SK-N-SH (cell line): ENCODE measurements at regions not wholly inside any gene's neighbourhood (a gene's known extent, or its start where the extent isn't known, plus 50 kb on each side); places are given as distances from the start of the nearest gene placed in this dataset.

Experiments used
- CTCF ChIA-PET: fragments of 300-600, 350-600 bp; formaldehyde crosslinking; extraction: SDS; loops from one replicate; lab custom pipeline; 2021; lab: Yijun Ruan, JAX
- POLR2A ChIA-PET: fragments of 350-600 bp; sonication (Branson Sonifier 250); formaldehyde crosslinking; extraction: SDS; loops from one replicate; lab custom pipeline; 2020; ENCODE audit warnings: antibody characterized with exemption, inconsistent platforms; lab: Yijun Ruan, JAX
- DNase-seq: peaks from one replicate; pipeline ENCODE4 v3.0.0; 2012
- H2AFZ ChIP-seq: fragments of 200-600 bp; sonication (generic); 2 replicates; pipeline ENCODE4 v1.8.1; 2016; ENCODE audit warnings: antibody characterized with exemption, mild to moderate bottlenecking, low read depth
- H3F3A ChIP-seq: fragments of 200-600 bp; sonication (generic); replicated peaks from 2 replicates; pipeline ENCODE3; 2016; ENCODE audit warnings: antibody characterized with exemption, mild to moderate bottlenecking; ENCODE audit not compliant: insufficient read depth
- H3K27ac ChIP-seq, 2 experiments: fragments of 200-500 bp in 1 of 2; fragments of 200-600 bp in 1 of 2; sonication (Bioruptor generic) in 1 of 2; sonication (generic), shearing (Covaris generic) in 1 of 2; 2 replicates each; pipeline versions ENCODE4 v1.5.1 to v1.6.1; 2014 to 2016; ENCODE audit warnings: low read depth in 2 of 2, inconsistent platforms in 1 of 2, low read length in 1 of 2, mild to moderate bottlenecking in 1 of 2, mixed read lengths in 1 of 2
- H3K27me3 ChIP-seq: fragments of 200-600 bp; sonication (generic), shearing (Covaris generic); 2 replicates; pipeline ENCODE4 v1.6.1; 2016; ENCODE audit warnings: mixed run types; ENCODE audit not compliant: insufficient read depth
- H3K36me3 ChIP-seq, 2 experiments: fragments of 200-500 bp in 1 of 2; fragments of 200-600 bp in 1 of 2; sonication (Bioruptor generic) in 1 of 2; sonication (generic) in 1 of 2; replicated peaks in 1 of 2; 2 replicates each; pipeline versions ENCODE3 to v1.5.1; 2014 to 2016; ENCODE audit warnings: low read length in 1 of 2, mild to moderate bottlenecking in 1 of 2; ENCODE audit not compliant: insufficient read depth in 2 of 2, control insufficient read depth in 1 of 2
- H3K4me1 ChIP-seq, 2 experiments: fragments of 200-500 bp in 1 of 2; fragments of 200-600 bp in 1 of 2; sonication (Bioruptor generic) in 1 of 2; sonication (generic), shearing (Covaris generic) in 1 of 2; 2 replicates each; pipeline versions ENCODE4 v1.5.1 to v1.6.1; 2014 to 2016; ENCODE audit warnings: low read depth in 1 of 2, low read length in 1 of 2, mixed run types in 1 of 2; ENCODE audit not compliant: insufficient read depth in 2 of 2, control insufficient read depth in 1 of 2
- H3K4me2 ChIP-seq: fragments of 200-600 bp; sonication (generic), shearing (Covaris generic); 2 replicates; pipeline ENCODE4 v1.6.1; 2017; ENCODE audit warnings: mixed run types
- H3K4me3 ChIP-seq, 2 experiments: fragments of 200-500 bp in 1 of 2; fragments of 200-600 bp in 1 of 2; sonication (Bioruptor generic) in 1 of 2; sonication (generic), shearing (Covaris generic) in 1 of 2; 2 replicates each; pipeline versions ENCODE4 v1.5.1 to v1.8.1; 2014 to 2016; ENCODE audit warnings: low read depth in 2 of 2, inconsistent platforms in 1 of 2, low read length in 1 of 2, mild to moderate bottlenecking in 1 of 2, mixed read lengths in 1 of 2, moderate library complexity in 1 of 2
- H3K79me2 ChIP-seq: fragments of 200-600 bp; sonication (generic); 2 replicates; pipeline ENCODE4 v1.8.1; 2017; ENCODE audit warnings: mild to moderate bottlenecking; ENCODE audit not compliant: insufficient read depth
- H3K9ac ChIP-seq: fragments of 200-600 bp; sonication (generic); 2 replicates; pipeline ENCODE4 v1.6.1; 2017; ENCODE audit warnings: mixed run types
- H3K9me2 ChIP-seq: fragments of 200-600 bp; sonication (generic); 2 replicates; pipeline ENCODE4 v1.6.1; 2017; ENCODE audit warnings: mixed run types
- H3K9me3 ChIP-seq: fragments of 200-600 bp; sonication (generic); 2 replicates; pipeline ENCODE4 v1.6.1; 2017; ENCODE audit warnings: mixed run types, mild to moderate bottlenecking, moderate library complexity
- H4K20me1 ChIP-seq: fragments of 200-600 bp; sonication (generic); 2 replicates; pipeline ENCODE4 v1.6.1; 2017; ENCODE audit warnings: mild to moderate bottlenecking, mixed run types; ENCODE audit not compliant: insufficient read depth
- CHD2 ChIP-seq: fragments of 150-350 bp; IDR thresholded peaks from 2 replicates; pipeline ENCODE4 v1.6.1; 2018; ENCODE audit warnings: low read length; ENCODE audit not compliant: partially characterized antibody
- CTCF ChIP-seq: fragments of 200-600 bp; sonication (generic); IDR thresholded peaks from 2 replicates; pipeline ENCODE4 v1.6.1; 2017; ENCODE audit warnings: antibody characterized with exemption, mild to moderate bottlenecking, moderate library complexity
- FOSL2 ChIP-seq: IDR thresholded peaks from 2 replicates; pipeline ENCODE4 v1.4.0; 2012; ENCODE audit warnings: low read depth, mild to moderate bottlenecking, moderate library complexity, borderline replicate concordance
- IRF3 ChIP-seq: fragments of 150-350 bp; IDR thresholded peaks from 2 replicates; pipeline ENCODE4 v1.6.1; 2016; ENCODE audit warnings: mild to moderate bottlenecking, low read depth, low read length
- JUND ChIP-seq: IDR thresholded peaks from 2 replicates; pipeline ENCODE4 v1.4.0; 2012
- NFIC ChIP-seq: IDR thresholded peaks from 2 replicates; pipeline ENCODE4 v1.4.0; 2012; ENCODE audit warnings: borderline replicate concordance
- RAD21 ChIP-seq: IDR thresholded peaks from 2 replicates; pipeline ENCODE4 v1.6.1; 2012; ENCODE audit warnings: mild to moderate bottlenecking, low read length
- RFX5 ChIP-seq: IDR thresholded peaks from 2 replicates; pipeline ENCODE4 v1.6.1; 2012; ENCODE audit warnings: mild to moderate bottlenecking, improper control_type of control experiment, low read length
- RXRA ChIP-seq: IDR thresholded peaks from 2 replicates; pipeline ENCODE4 v1.4.0; 2012; ENCODE audit warnings: low read depth, mild to moderate bottlenecking, borderline replicate concordance
- SMC3 ChIP-seq: IDR thresholded peaks from 2 replicates; pipeline ENCODE4 v1.6.1; 2012; ENCODE audit warnings: low read depth, low read length, improper control_type of control experiment
- TCF12 ChIP-seq: IDR thresholded peaks from 2 replicates; pipeline ENCODE4 v1.4.0; 2012
- TEAD4 ChIP-seq: IDR thresholded peaks from 2 replicates; pipeline ENCODE4 v1.4.0; 2012; ENCODE audit warnings: mild to moderate bottlenecking, borderline replicate concordance; ENCODE audit not compliant: insufficient read depth
- YY1 ChIP-seq: IDR thresholded peaks from 2 replicates; pipeline ENCODE4 v1.4.0; 2012; ENCODE audit warnings: low read depth, mild to moderate bottlenecking
- ZBTB33 ChIP-seq: IDR thresholded peaks from 2 replicates; pipeline ENCODE4 v1.4.0; 2012; ENCODE audit warnings: low read depth, borderline replicate concordance
- WGBS: methylation state at CpG from one replicate; pipeline ENCODE4 v1.1.6; 2017; ENCODE audit warnings: low lambda C conversion rate; 5-methylcytosine and 5-hydroxymethylcytosine counted together

DNA sequence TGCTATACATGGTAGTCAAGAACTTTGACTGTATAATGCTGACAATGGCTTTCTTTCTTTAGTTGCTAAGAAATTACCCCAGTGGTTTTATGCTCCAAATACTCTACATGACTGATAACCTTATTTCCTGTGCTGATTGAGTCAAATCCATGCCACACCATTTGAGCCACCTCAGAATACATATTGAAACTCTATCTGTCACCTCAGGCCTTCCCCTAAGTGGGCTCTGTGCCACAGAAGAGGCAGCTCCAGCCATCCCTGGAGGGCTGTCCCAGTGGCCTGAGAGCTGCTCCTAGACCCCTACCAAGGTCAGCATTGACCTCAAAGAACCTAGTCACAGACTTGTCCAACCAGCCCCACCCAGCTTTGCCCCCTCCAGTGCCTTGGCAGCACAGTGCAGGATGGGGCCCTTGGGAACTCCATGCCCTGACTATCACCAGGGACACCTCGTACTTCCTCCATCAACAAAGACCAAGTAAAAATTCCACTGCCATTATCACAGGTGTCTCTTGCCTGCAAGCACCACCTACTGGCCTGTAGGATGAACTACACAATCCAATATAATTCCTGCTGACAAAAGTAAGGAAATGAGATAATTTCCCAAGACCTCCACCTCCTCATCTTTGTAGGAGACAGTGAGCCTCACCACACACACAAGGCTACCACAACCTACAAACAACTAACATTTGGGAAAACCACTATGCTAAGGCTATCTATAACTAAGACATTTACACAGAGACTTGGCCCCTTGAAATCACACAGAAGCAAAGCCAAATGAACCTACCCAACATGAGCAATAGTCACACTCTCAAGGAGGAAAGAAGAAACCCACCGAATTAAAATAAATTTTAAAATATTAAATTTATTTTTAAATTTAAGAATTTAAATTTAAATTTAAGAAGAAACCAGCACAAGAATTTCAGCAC lies 239.9 kb downstream of the NKX6-1 start:
- H3F3A ChIP-seq = no peaks in the 10 kb centered on the region
- H3K27me3 ChIP-seq = no peaks in the 10 kb centered on the region
- H3K4me3 ChIP-seq = no peak overlapping the region; a peak in 1 of 4 replicates
- no peaks in the 10 kb centered on the region for H3K79me2 ChIP-seq
- 3% methylated on average over 2 of the region's 2 CpGs for WGBS
- H3K9me3 ChIP-seq = no peaks in the 10 kb centered on the region
- no peaks in the 10 kb centered on the region for H4K20me1 ChIP-seq
- TF ChIP-seq RAD21 = peak; percentile 58
- TF ChIP-seq YY1 = no peak
- peak; percentile 71 for TF ChIP-seq CTCF
- TF ChIP-seq SMC3 = peak; percentile 35; the same call in 1 of the 2 replicates
- TF ChIP-seq, all 33 proteins: peak for 3
- ChIA-PET CTCF (interaction anchor here (0.8 to 1.3 kb wide), 3 partner anchors 10 to 616 kb away, joined by 3 read pairs; no protein-coding TSS in a partner anchor), POLR2A (no interaction called here)
- Histone ChIP-seq H3K4me1 (no peaks in the 10 kb centered on the region), H3K9me2 (no peaks in the 10 kb centered on the region), H3K9ac (no peak overlapping the region), H2AFZ (no peak overlapping the region), H3K4me2 (no peak overlapping the region), H3K36me3 (no peaks in the 10 kb centered on the region), H3K27ac (no peak overlapping the region)
- DNase-seq = no peak

GRCh38 chr4:84254537-84254936 lies 244.6 kb downstream of the NKX6-1 start:
- CTCF ChIA-PET = no interaction called here
- no peaks in the 10 kb centered on the region for H4K20me1 ChIP-seq
- 37% methylated on average over 2 of the region's 2 CpGs for WGBS

GRCh38 chr4:84249521-84249920 lies 249.6 kb downstream of the NKX6-1 start:
- Histone ChIP-seq H3K4me2 (no peak overlapping the region), H3F3A (no peaks in the 10 kb centered on the region), H3K4me1 (no peaks in the 10 kb centered on the region), H3K27ac (no peak overlapping the region), H4K20me1 (no peaks in the 10 kb centered on the region), H3K4me3 (no peak overlapping the region), H3K79me2 (no peaks in the 10 kb centered on the region), H3K27me3 (no peaks in the 10 kb centered on the region), H3K9me3 (no peaks in the 10 kb centered on the region), H3K9ac (no peak overlapping the region), H2AFZ (no peak overlapping the region), H3K36me3 (no peaks in the 10 kb centered on the region), H3K9me2 (no peaks in the 10 kb centered on the region)
- CTCF ChIA-PET = no interaction called here
- no peak for DNase-seq
- POLR2A ChIA-PET = no interaction called here
- 7% methylated on average over 2 of the region's 2 CpGs for WGBS
- no peak for TF ChIP-seq CHD2
- TF ChIP-seq RFX5 = no peak
- no peak for TF ChIP-seq NFIC
- TF ChIP-seq IRF3 = no peak
- no peak for TF ChIP-seq JUND
- no peak for TF ChIP-seq TEAD4
- TF ChIP-seq FOSL2 = no peak
- TF ChIP-seq ZBTB33 = no peak
- TF ChIP-seq CTCF = no peak

More at GRCh38 chr4:84254537-84254936, 244.6 kb downstream of the NKX6-1 start:
- H3K27ac ChIP-seq = no peak overlapping the region
- H3K4me2 ChIP-seq = no peak overlapping the region
- TF ChIP-seq RXRA (no peak), TCF12 (no peak)
- no peaks in the 10 kb centered on the region for H3K36me3 ChIP-seq
- H3K4me3 ChIP-seq = no peak overlapping the region
- POLR2A ChIA-PET = no interaction called here
- H3K9me2 ChIP-seq = no peaks in the 10 kb centered on the region
- H3K79me2 ChIP-seq = no peaks in the 10 kb centered on the region
- no peak for DNase-seq
- H3K9ac ChIP-seq = no peak overlapping the region
- no peaks in the 10 kb centered on the region for H3K4me1 ChIP-seq
- no peaks in the 10 kb centered on the region for H3K27me3 ChIP-seq
- no peak overlapping the region for H2AFZ ChIP-seq
- no peaks in the 10 kb centered on the region for H3K9me3 ChIP-seq
- no peaks in the 10 kb centered on the region for H3F3A ChIP-seq
